ENCODE measurements at regions not wholly inside any gene's neighbourhood (a gene's known extent, or its start where the extent isn't known, plus 50 kb on each side); places are given as distances from the start of the nearest gene placed in this dataset.

GRCh38 chr11:15378941-15379340 lies 264.2 kb downstream of the INSC start:
- DNase-seq (ENCODE audit: low read depth, low spot score) = no peak

- peak; percentile 5 for DNase-seq (ENCODE audit: low read depth, low spot score)
Observed at GRCh38 chr11:15379483-15379882, 264.8 kb downstream of the INSC start.

- DNase-seq (ENCODE audit: low read depth, low spot score) = no peak
Observed at GRCh38 chr11:15390857-15391256, 276.1 kb downstream of the INSC start.

GRCh38 chr11:15396778-15397177 lies 282.1 kb downstream of the INSC start:
- no peak for DNase-seq (ENCODE audit: low read depth, low spot score)

- no peak for DNase-seq (ENCODE audit: low read depth, low spot score)
Observed at GRCh38 chr11:15406851-15407351, 292.2 kb downstream of the INSC start.

GRCh38 chr11:15412054-15412453 lies 297.3 kb downstream of the INSC start:
- DNase-seq (ENCODE audit: low read depth, low spot score) = no peak

GRCh38 chr11:15418921-15419320 lies 304.2 kb downstream of the INSC start:
- DNase-seq (ENCODE audit: low read depth, low spot score) = no peak

GRCh38 chr11:15419696-15420095 lies 305.0 kb downstream of the INSC start:
- DNase-seq (ENCODE audit: low read depth, low spot score) = no peak

GRCh38 chr11:15430381-15430780 lies 315.7 kb downstream of the INSC start:
- no peak for DNase-seq (ENCODE audit: low read depth, low spot score)

- DNase-seq (ENCODE audit: low read depth, low spot score) = no peak
Observed at GRCh38 chr11:15434529-15434928, 319.8 kb downstream of the INSC start.

GRCh38 chr11:15446315-15446714 lies 331.6 kb downstream of the INSC start:
- no peak for DNase-seq (ENCODE audit: low read depth, low spot score)

GRCh38 chr11:15446929-15447328 lies 332.2 kb downstream of the INSC start:
- DNase-seq (ENCODE audit: low read depth, low spot score) = no peak

GRCh38 chr11:15451713-15452112 lies 337.0 kb downstream of the INSC start:
- no peak for DNase-seq (ENCODE audit: low read depth, low spot score)

GRCh38 chr11:15453211-15453765 lies 338.6 kb downstream of the INSC start:
- no peak for DNase-seq (ENCODE audit: low read depth, low spot score)

GRCh38 chr11:15468466-15468865 lies 353.7 kb downstream of the INSC start:
- no peak for DNase-seq (ENCODE audit: low read depth, low spot score)

- DNase-seq (ENCODE audit: low read depth, low spot score) = no peak
Observed at GRCh38 chr11:15471048-15471894, 356.5 kb downstream of the INSC start.

GRCh38 chr11:15471895-15472799 lies 357.4 kb downstream of the INSC start:
- DNase-seq (ENCODE audit: low read depth, low spot score) = peak; percentile 60

GRCh38 chr11:15473954-15474837 lies 359.5 kb downstream of the INSC start:
- no peak for DNase-seq (ENCODE audit: low read depth, low spot score)

GRCh38 chr11:15476371-15476917 lies 361.7 kb downstream of the INSC start:
- no peak for DNase-seq (ENCODE audit: low read depth, low spot score)

- DNase-seq (ENCODE audit: low read depth, low spot score) = no peak
Observed at GRCh38 chr11:15481871-15482270, 367.1 kb downstream of the INSC start.

- no peak for DNase-seq (ENCODE audit: low read depth, low spot score)
Observed at GRCh38 chr11:15483205-15483604, 368.5 kb downstream of the INSC start.
